Adrenal gland (tissue), 5 donors: ENCODE measurements at regions not wholly inside any gene's neighbourhood (a gene's known extent, or its start where the extent isn't known, plus 50 kb on each side); places are given as distances from the start of the nearest gene placed in this dataset.

ENCODE experiments used
- POLR2A ChIP-seq, 2 donors: fragments of 450-650 bp; IDR thresholded peaks; one replicate each; pipeline ENCODE4 v1.6.1; 2017; ENCODE audit warnings: antibody characterized with exemption in 2 of 2, mild to moderate bottlenecking in 2 of 2, moderate library complexity in 1 of 2
- TF ChIP-seq, protein P1 (sequence below), 6 experiments: fragments of 450-650 bp in 4 of 6; fragments of 200-600 bp in 2 of 6; sonication (generic) in 1 of 6; IDR thresholded peaks; 1 replicate in 5 of 6; 2 replicates in 1 of 6; pipeline versions ENCODE4 v1.5.1 to v1.8.0; 2016 to 2021; ENCODE audit warnings: antibody characterized with exemption in 6 of 6, mild to moderate bottlenecking in 2 of 6, moderate library complexity in 1 of 6
- donor health status: DM: no; HTN: no; CAD: no.

DNA sequence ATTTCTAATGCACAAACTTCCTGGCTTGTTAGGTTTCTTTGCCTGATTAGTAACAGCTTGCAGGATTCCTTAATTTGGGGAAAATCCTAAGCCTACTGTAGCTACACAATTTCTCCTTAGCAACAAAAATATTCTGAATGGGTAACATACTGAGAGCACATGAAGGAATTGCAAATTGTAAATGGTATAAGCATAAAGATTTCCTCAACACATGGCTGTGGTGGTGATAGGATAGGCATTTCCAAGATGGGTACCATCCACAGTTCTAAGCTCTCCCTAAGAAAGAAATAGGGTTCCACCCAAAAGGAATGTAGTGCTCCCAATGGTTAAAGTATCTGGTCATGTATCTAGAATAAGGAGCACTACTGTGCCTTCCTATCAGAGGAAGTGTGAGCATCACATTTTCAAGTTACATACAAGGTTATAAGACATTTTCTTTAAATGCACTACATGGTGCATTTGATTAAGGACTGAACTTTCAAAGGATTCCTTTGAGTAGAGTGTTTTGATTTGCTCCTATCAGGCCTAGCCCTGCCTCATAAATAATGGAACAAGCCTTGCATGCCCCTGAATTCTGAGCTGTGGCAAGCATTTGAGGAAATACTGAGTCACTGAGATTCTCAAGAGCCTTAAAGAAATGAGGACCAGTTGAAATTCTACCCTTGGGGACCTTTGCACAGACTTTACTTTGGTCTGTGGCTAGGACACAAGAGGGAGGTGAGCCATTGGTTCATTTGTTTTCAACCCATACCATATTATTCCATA, 286.4 kb downstream of the PTBP2 start:
- TF ChIP-seq, protein P1, sequence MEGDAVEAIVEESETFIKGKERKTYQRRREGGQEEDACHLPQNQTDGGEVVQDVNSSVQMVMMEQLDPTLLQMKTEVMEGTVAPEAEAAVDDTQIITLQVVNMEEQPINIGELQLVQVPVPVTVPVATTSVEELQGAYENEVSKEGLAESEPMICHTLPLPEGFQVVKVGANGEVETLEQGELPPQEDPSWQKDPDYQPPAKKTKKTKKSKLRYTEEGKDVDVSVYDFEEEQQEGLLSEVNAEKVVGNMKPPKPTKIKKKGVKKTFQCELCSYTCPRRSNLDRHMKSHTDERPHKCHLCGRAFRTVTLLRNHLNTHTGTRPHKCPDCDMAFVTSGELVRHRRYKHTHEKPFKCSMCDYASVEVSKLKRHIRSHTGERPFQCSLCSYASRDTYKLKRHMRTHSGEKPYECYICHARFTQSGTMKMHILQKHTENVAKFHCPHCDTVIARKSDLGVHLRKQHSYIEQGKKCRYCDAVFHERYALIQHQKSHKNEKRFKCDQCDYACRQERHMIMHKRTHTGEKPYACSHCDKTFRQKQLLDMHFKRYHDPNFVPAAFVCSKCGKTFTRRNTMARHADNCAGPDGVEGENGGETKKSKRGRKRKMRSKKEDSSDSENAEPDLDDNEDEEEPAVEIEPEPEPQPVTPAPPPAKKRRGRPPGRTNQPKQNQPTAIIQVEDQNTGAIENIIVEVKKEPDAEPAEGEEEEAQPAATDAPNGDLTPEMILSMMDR (IDR thresholded peaks at IDR 0.05): no peak
- no peak for TF ChIP-seq POLR2A (IDR thresholded peaks at IDR 0.05)
